GM18498 (cell line): ENCODE measurements at regions not wholly inside any gene's neighbourhood (a gene's known extent, or its start where the extent isn't known, plus 50 kb on each side); places are given as distances from the start of the nearest gene placed in this dataset.
"Not testable (repeated sequence)": the region's sequence is repeated elsewhere in the genome, so short reads cannot be mapped to it uniquely, and the experiment has no call there.

Experiments used
- ATAC-seq: cut with Tn5 transposase; IDR thresholded peaks from one replicate; pipeline ENCODE4 v1.9.1; 2021; ENCODE audit warnings: mild to moderate bottlenecking, moderate library complexity; ENCODE audit not compliant: unreplicated experiment

- no peak for ATAC-seq
These were observed 1359.7 kb upstream of the RAG2 start for GRCh38 chr11:37957717-37958116.

GRCh38 chr11:37951996-37952395, 1354.0 kb upstream of the RAG2 start:
- ATAC-seq, result no peak

- ATAC-seq, result no peak
These were observed 1350.2 kb upstream of the RAG2 start for GRCh38 chr11:37948258-37948657.

- ATAC-seq, result no peak
These were observed 1349.8 kb upstream of the RAG2 start for GRCh38 chr11:37947821-37948220.

- peak; percentile 81 for ATAC-seq
These were observed 1348.2 kb upstream of the RAG2 start for GRCh38 chr11:37946155-37946766.

- no peak for ATAC-seq
These were observed 1344.0 kb upstream of the RAG2 start for GRCh38 chr11:37942081-37942480.

GRCh38 chr11:37929100-37929653, 1331.1 kb upstream of the RAG2 start:
- ATAC-seq, result no peak

- ATAC-seq, result no peak
These were observed 1328.7 kb upstream of the RAG2 start for GRCh38 chr11:37926772-37927171.

GRCh38 chr11:37916331-37916730, 1318.3 kb upstream of the RAG2 start:
- ATAC-seq, result no peak

- ATAC-seq, result no peak
These were observed 1316.8 kb upstream of the RAG2 start for GRCh38 chr11:37914859-37915258.

GRCh38 chr11:37908219-37908548, 1310.1 kb upstream of the RAG2 start:
- no peak for ATAC-seq

- ATAC-seq, result no peak
These were observed 1309.6 kb upstream of the RAG2 start for GRCh38 chr11:37907436-37908218.

- no peak for ATAC-seq
These were observed 1307.8 kb upstream of the RAG2 start for GRCh38 chr11:37905707-37906417.

- ATAC-seq, result no peak
These were observed 1298.0 kb upstream of the RAG2 start for GRCh38 chr11:37896016-37896415.

- no peak for ATAC-seq
These were observed 1283.7 kb upstream of the RAG2 start for GRCh38 chr11:37881741-37882140.

- no peak for ATAC-seq
These were observed 1263.6 kb upstream of the RAG2 start for GRCh38 chr11:37861671-37862070.

GRCh38 chr11:37858806-37859537, 1260.9 kb upstream of the RAG2 start:
- ATAC-seq, result not testable (repeated sequence)

- no peak for ATAC-seq
These were observed 1260.4 kb upstream of the RAG2 start for GRCh38 chr11:37858398-37858797.

GRCh38 chr11:37857726-37858125, 1259.7 kb upstream of the RAG2 start:
- no peak for ATAC-seq

GRCh38 chr11:37849706-37850105, 1251.7 kb upstream of the RAG2 start:
- no peak for ATAC-seq

- no peak for ATAC-seq
These were observed 1245.6 kb upstream of the RAG2 start for GRCh38 chr11:37843603-37844002.
